Inflammatory macrophage (primary cell): ENCODE measurements at regions not wholly inside any gene's neighbourhood (a gene's known extent, or its start where the extent isn't known, plus 50 kb on each side); places are given as distances from the start of the nearest gene placed in this dataset.
"Not testable (repeated sequence)": the region's sequence is repeated elsewhere in the genome, so short reads cannot be mapped to it uniquely, and the experiment has no call there.

Experiments used
- DNase-seq, 2 donors: peaks; one replicate each; pipeline ENCODE4 v3.0.0-alpha.2; 2020 to 2022

DNA sequence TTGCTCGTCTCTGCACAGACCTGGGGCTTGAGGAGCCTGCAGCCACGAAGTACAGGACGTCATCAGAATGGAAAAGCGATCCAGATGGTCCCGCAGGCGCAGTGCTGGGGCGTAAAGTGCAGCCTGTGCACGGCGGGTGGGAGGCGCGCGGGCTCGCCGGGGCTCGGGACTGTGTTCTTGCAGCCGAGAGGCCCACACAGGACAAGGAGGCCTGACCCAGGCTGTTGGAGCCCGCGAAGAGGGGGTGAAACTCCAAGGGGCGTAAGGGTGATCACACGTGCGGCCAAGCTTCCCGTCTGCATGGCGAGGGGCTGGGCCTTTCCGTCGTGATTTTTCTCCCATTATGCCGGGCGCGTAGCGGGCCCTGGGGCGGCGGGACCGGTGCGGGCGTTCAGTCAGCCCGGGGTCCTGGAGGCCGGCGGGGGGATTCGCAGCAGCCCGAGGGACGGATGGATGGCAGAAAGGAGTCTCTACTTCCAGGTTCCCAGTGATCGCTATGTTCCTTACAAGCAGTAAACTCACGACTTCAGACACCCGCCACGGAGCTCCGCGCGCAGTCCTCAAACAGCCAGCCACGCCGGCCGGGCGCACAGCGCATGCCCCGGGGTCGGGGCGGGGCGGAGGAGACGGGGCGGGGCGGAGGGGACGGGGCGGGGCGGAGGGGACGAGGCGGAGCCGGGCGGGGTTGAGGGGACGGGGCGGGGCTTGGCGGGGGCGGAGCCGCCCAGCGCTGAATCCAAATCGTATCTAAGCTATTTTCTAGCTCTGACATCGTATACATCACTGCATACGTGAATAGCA, 141.0 kb upstream of the KCNJ18 start:
- peak; percentile 67 to 81 for DNase-seq

DNA sequence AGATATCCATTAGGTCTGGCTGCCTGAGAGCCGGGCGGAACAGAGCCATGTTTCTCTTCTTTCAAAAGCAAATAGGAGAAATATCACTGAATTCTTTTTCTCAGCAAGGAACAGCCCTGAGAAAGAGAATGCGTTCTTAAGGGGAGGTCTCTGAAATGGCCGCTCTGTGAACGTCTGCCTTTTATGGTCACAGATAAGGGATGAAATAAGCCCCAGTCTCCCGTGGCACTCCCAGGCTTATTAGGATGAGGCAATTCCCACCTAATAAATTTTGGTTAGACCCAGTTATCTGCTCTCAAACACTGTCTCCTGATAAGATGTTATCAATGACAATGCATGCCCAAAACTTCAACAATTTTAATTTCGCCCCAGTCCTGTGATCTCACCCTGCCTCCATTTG, 133.4 kb upstream of the KCNJ18 start:
- not testable (repeated sequence) for DNase-seq

DNA sequence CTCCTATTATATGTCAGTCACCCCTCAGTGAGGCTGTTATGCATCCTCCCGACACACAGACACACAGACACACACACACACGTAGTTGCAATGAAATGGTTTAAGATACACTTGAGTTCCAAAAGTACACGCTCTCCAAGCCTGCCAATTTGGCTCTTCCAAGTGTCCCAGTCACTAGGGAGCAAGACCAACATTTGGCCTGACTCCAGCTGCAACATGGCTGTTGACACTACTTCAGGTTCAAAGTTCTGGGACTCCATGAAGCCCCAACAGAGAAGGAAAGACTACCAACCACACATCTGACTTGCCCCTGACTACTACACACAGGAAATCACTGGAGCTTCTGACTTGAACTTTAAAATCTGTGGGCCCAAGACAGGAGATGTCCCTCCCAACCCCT, 128.1 kb upstream of the KCNJ18 start:
- no peak for DNase-seq

DNA sequence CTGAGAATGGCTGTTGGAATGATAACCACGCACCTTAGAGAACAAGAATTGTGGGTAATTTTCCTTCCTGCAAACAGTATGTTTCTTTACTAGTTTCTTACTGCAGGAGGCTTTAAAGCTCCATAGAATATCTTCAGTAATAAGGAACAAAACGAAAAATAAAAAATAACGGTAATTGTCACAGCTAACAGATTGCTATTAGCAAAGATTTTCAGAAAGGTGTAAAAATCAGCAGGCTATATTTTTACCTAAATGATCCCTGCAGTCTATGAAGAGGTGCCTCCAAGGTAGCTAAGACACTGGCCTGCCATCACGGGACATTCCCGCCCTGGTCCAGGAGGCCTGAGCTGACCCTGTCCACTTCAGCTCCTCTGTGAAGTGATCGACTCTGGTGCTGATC, 127.6 kb upstream of the KCNJ18 start:
- DNase-seq = not testable (repeated sequence)

DNA sequence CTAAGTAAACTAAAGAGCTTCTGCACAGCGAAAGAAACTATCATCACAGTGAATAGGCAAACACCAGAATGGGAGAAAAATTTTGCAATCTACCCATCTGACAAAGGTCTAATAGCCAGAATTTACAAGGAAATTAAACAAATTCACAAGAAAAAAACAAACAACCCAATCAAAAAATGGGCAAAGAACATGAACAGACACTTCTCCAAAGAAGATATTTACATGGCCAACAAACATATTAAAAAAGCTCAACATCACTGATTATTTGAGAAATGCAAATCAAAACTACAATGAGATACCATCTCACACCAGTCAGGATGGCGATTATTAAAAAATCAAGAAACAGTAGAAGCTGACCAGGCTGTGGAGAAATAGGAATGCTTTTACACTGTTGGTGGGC, 121.9 kb upstream of the KCNJ18 start:
- DNase-seq = not testable (repeated sequence)

DNA sequence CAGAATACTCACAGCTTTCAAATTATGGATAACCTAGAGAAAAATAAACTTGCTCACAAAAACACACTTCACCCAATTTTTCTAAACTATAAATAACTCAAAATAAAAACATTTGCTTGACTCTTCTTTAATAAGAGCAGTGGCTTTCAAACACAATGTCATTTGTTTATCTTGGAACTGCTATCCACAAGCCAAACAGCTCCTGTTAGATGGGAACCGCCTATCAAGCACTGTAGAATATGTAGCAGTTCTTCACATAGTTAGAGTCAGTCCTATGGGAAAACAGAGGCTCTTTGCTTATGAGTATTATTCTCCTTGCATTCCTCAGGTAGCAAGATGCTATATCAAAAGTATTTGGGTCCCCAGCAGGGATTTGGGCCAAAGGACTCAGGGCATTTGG, 120.2 kb upstream of the KCNJ18 start:
- DNase-seq = not testable (repeated sequence)

DNA sequence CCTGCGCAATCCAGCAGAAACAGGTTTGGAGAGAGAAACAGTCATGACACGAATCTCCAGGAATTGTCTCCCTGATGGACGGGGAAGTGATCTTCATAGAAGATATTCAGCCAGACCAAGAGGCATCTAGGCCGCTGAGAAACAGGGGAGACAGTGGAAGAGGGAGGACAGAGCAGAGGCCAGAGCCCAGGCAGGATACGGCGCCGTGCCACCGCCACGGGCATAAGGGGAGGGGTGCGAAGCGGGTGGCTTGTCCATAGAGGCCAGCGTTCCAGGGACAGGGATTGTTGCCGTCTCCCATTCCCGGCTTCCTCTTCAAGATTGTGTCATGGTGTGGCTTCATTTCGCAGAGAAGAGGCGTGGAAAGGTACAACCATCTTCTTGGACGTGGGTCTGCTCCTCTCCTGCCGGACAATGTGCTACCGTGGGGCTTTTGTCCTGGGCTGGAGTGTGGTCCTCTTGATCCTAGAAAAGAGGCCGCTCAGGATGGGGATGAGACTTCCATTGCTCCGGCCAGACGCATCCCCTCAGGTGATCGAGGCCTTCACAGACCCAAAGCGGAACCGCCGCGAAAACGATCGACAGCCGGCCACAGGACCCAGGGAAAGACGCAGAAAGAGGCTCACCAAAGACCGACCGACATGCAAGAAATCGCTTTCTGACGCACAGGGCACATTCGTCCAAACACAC, 118.9 kb upstream of the KCNJ18 start:
- not testable (repeated sequence) for DNase-seq

DNA sequence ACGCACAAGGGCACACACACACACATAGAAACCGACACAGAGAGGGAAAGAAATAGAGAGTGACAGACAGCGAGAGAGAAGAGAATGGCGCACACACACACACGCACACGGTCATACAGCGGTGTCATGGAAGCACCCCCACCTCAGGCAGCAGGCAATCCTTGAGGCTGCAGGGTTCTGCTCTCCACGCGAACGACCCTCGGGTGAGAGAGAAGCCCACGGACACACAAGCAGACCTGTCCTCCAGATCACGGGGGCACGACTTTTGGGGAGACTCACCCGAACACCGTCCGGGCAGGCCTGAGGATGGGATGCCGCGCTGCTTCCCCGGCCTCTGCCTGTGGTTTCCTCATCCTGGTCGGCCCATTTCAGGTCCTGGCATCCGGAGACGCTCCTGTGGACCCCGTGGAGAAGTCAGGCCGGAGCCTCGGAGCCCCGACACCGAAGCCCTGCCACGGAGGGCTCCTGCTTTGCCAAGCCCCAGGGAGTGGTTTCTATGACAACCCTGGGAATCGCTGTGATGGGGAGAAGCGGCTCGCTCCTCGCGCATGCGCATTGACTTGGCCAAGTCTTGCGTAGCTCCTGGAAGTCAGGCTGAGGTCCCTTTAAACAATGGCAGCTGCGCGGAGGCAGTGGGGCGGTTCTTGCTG, 118.2 kb upstream of the KCNJ18 start:
- peak in 1 of 2 donors; percentile 32 for DNase-seq

DNA sequence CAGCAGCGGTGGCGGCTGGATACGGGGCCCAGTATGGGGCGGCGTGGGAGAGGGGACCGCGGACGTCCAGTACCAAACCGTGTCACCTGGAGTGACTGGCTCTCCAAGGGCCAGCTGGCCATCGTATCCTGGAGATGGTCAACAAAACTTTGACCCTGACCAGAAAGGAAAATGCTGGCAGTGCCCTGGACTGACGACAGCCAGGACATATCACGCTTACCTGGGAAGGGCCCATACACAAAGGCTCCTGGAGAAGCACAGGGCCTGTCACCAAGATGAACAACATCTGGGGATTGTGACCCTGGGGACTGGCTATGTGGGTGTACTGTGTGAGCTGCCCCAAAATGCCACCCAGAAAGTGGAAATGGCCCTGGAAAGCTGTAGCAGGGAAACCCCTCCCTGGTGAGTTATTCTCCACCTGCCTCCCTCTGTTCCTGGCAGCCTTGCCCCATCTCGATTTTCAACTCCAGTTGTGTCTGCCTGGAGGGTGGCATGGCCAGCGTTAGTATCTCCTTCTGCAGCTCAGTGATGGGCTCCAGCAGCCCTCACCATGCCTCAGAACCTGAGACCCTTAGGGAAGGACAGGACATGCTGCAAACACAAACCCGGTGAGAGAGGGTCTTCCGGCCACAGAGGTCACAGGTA, 117.6 kb upstream of the KCNJ18 start:
- not testable (repeated sequence) for DNase-seq

DNA sequence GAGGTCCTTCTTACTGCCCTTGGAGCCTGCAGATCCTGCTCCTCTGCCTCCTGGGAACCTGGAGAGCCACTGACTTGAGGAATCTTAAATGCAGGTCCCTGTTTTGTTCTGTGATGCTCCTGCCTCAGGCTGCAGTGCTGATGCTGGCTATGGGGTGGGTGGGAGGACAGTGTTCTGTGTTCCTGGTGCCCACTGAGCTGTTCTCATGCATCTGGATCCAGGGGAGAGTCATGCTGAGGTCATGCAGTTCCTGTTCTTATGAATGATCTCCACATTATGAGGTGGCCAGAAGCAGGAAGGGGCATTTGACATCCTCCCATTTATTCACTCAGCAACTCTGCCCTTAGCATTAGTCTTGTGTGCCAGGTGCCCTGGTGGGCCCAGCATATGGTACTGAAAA, 113.5 kb upstream of the KCNJ18 start:
- not testable (repeated sequence) for DNase-seq

DNA sequence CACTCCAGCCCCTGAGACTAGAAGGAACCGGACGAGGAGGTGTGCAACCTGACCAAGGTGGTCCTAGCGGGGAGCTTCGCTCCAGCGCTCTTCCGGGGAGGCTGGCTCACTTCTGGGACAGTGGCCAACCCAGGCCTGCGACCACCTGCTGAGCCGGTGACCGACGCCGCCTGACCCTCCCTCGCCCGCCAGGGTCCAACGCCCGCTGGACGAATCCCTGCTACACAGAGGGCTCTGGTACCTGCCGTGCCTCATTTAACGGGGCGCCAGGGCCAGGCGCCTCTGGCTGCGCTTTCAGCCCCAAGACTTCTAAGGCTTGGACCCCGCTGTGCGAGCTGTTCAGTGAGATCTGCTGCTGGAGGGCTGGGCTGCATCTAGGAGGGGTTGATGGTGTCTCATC, 99.5 kb upstream of the KCNJ18 start:
- no peak for DNase-seq

DNA sequence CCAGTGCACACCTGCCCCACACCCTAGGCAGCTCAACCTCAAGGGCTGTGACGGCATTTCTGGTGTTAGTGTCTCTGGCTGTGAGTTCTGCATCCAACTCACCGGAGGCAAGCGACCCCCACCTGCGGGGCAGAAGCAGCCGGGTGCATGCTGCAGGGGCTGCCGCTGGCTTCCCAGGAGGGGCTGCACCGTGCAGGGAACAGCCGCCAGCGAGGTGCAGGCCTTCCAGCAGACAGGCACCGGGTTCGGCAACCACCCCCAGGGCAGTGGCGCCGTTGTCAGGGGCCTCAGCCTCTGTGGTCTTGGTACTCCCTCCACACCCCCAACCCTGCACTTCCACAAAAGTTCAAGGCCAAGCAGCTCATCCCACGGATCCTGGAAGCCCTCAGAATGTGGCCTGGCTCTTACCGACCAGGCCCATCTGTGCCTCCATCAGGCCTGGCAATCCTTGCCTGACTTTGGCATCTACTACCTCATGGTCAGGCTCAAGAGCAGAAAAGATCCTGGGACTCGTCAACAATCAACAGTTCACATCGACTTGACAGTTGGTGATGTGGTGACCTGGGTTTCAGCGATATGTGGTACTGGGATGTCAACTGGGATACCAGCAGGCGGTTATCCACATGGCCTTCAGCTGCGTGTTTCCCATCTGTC, 98.7 kb upstream of the KCNJ18 start:
- not testable (repeated sequence) for DNase-seq

DNA sequence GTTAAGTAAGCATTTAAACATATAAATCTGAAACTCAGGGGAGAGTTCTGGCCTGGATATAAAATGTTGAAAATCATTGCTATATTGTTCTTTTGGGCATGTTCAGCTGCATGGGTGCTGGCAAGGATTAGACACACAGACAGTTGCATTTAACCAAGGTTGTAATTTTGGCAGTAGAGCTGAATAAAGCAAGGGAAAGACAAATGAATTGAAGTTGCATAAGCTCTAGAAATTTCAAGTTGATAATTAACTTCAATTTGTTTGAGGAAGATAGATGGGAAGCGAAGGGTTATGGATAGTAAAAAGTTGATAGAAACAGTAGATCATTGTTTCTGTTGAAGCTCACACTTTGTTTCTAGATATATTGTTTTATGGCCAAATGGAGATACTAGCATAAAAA, 97.2 kb upstream of the KCNJ18 start:
- DNase-seq = no peak

DNA sequence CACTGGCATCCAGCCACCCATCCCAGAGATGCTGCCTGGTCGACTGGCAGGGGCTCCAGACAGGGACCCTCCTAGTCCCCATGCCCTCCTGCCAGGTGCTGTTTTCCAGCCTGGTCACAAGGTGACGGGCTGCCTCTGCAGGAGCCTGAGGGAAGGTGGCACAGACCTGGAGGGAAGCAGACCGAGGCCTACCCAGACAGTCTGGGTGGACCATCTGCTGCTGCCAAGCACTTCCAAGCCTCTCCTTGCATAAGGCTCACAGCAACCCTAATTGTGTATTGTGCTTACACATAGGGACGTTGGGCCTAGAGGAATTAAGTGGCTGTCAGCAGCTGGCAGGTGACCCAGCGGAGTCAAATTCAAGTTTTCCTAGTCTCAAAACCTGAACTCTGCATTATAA, 90.1 kb upstream of the KCNJ18 start:
- no peak for DNase-seq

DNA sequence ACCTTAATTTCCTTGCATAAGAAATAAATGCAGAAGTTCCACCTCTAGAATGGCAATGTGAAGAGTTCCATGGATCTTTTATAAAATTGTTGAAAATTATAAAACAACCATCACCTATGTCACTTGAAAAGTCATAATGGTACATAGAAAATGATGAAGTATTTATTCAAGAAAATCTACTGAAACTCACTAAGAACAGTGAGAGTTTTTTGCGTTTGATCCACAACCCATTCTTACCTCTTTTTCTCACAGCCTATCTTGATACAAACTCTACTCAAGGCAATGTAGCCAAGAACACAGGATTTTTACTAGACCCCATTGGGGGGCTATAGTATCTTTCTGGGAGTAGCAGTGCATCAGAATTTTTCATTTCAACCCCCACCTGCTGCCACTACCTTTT, 89.0 kb upstream of the KCNJ18 start:
- not testable (repeated sequence) for DNase-seq

DNA sequence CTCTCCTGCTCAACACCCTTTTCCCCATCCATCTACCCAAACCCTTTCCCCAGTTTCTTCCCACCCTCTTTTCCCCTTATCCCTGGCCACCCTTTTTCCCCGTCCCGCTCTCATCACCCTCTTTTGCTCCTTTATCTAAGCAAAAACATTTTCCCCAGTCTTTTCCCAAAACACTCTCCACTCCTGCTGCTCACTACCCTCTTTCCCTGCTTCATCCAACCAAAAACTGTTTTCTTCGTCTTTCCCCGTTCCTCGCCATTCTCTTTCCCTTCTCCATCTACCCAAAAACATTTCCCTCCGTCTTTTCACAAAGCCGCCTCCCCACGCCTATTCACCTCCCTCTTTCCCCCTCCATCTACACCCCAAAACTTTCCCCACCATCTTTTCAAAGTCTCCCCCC, 80.9 kb upstream of the KCNJ18 start:
- DNase-seq = not testable (repeated sequence)

DNA sequence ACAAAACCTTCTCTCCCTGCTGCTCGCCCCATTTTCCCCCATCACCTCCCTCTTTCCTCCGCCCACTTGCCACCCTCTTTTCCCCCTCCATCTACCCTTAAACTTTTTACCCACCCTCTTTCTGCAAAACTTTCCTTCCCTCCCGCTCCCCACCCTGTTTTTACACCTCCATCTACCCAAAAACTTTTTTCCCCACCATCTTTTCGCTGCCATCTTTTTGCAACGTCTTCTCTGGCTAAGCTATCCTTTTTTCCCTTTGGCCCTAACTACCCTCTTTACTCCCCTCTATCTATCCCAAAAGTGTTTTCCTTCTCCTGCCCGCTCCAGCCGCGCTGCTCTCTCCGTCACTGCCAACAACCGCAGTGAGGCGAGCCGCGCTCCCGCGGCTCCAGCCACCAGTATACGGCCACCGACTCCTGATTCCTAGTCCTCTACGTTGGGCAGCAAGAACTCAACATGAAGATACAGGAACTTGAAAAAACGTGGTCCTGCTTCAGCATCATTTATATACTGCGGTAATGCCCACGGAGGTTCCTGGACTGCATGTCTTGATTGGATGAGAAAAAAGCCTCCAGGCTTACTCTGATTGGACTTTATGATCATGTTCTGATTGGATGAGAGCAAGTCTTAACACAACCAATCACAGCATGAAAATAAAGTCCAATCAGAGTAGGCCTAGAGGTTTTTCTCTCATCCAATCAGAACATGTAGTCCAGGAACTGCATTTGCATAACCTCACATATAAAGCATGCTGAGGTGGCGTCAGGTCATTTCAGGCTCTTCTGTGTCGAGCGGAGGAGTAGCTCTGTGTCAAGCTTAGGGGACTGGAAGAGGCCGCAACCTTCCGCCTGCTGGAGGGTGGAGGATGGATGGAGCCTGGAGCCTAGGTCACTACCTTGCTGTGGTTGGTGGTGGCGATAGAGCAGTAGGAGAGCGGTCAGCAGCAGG, 79.9 kb upstream of the KCNJ18 start:
- not testable (repeated sequence) for DNase-seq

DNA sequence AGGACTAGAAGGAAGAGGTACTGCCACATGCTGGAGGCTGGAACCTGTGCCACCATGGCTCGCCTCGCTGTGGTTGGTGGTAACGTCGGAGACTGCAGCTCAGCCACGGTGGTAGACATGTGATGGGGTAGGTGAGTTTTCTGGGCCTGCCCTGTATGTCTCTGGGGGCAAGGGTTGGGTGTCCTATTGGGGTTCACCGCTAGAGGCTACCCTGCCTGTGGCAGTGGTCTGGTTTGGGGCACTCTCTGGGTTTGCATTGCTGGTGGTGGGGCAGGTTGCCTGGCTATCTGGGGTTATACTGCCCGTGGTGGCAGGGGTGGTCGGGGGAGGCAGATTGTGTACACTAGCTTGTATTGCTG, 79.3 kb upstream of the KCNJ18 start:
- DNase-seq = no peak

DNA sequence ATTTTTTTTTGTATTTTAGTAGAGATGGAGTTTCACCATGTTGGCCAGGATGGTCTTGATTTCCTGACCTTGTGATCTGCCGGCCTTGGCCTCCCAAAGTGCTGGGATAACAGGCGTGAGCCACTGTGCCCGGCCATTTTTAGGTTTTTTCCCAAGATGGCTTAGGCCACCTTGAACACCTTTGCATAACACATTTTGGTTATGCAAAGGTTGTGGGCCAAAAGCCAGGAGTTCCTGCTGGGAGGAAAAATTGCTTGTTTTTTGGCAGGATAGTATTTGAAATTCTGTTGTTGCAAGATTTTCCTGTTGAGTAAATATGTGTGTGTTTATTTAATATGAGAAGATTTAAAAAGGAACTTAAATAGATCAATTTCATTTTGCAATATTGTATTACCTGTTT, 65.3 kb upstream of the KCNJ18 start:
- not testable (repeated sequence) for DNase-seq
